Erythroblast (primary cell): ENCODE measurements at regions not wholly inside any gene's neighbourhood (a gene's known extent, or its start where the extent isn't known, plus 50 kb on each side); places are given as distances from the start of the nearest gene placed in this dataset.

Experiments used
- GATA1 ChIP-seq: IDR thresholded peaks from 2 replicates; pipeline ENCODE4 v1.6.1; 2011; ENCODE audit warnings: low read depth, mild to moderate bottlenecking, control low read depth, low read length, moderate library complexity
- POLR2A ChIP-seq: IDR thresholded peaks from 2 replicates; pipeline ENCODE4 v1.6.1; 2011; ENCODE audit warnings: mild to moderate bottlenecking, low read length

DNA sequence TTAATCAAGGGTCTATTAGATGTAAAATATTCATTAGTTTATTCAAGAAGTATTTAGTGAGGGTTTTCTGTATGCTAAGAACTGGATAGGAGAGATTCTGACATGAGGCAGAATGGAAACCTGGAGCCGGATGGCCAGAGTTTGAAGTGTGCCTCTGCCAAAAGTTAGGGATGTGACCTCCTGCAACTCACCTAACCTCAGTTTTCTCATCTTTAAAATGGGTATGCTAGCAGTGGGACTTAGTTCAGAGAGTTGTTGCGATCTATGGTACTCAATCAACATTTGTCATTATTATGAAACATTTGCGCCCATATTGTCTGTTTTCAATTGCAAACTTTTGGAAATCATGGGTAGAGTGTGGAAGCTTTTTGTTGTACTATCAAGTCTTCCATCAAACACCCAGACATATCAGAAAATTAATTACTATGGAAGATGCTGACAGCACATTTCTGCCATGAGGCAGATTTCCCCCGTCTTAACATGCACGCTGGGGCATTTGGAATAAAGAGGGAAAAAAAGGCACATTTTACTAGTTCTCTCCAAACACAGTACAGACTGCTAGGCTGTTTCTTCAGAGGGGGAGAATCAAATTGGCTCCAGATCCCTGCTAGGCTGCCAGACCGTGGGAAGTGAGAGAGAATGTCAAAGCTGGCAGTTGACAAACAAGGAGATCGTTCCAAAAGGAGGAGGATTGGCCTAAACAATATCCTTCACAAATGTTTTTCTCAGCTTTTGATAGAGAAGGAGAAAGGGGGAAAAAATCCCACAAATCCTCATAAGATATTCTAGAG is 205.3 kb upstream of the TSHZ2 start:
- TF ChIP-seq POLR2A (no peak), GATA1 (no peak)
